HepG2 (cell line): ENCODE measurements at regions not wholly inside any gene's neighbourhood (a gene's known extent, or its start where the extent isn't known, plus 50 kb on each side); places are given as distances from the start of the nearest gene placed in this dataset.

ENCODE experiments used
- ATAC-seq: fragments of 200-7000 bp; cut with Tn5 transposase; 3 replicates; pipeline ENCODE4 v1.9.1; 2020; ENCODE audit warnings: mild to moderate bottlenecking, moderate library complexity
- BruUV-seq: library from RNA; stranded (reverse); fragments of 400-500 nt; replicated peaks from 2 replicates; lab custom pipeline; 2021; lab: Mats Ljungman, UMichigan
- CTCF ChIA-PET: fragments of 300-600 bp; formaldehyde crosslinking; extraction: SDS; loops from one replicate; lab custom pipeline; 2021; ENCODE audit warnings: low total read pairs, inconsistent platforms, low intra/inter-chr PET ratio; lab: Yijun Ruan, JAX
- POLR2A ChIA-PET: fragments of 350-600 bp; sonication (Branson Sonifier 250); formaldehyde crosslinking; loops from one replicate; lab custom pipeline; 2020; ENCODE audit warnings: antibody characterized with exemption, inconsistent platforms; lab: Yijun Ruan, JAX
- DNase-seq: peaks from one replicate; pipeline ENCODE4 v3.0.0-alpha.2; 2015; ENCODE audit warnings: low spot score
- FAIRE-seq: peaks from 3 replicates; lab custom pipeline; 2011; peaks lifted over from hg19 to GRCh38; lab: Jason Lieb, UNC
- H2AFZ ChIP-seq: one replicate; pipeline ENCODE4 v1.6.1; 2011; ENCODE audit warnings: low read length, inconsistent platforms
- H3K27ac ChIP-seq: fragments of 300-600 bp; 3 replicates; pipeline ENCODE4 v1.8.0; 2011; ENCODE audit warnings: mixed run types, mild to moderate bottlenecking, mixed read lengths, low read length, inconsistent platforms; ENCODE audit not compliant: insufficient read depth; ENCODE audit errors: extremely low read length
- H3K27me3 ChIP-seq, 2 experiments: fragments of 200-600 bp in 1 of 2; 2 replicates in 1 of 2; 3 replicates in 1 of 2; pipeline versions ENCODE4 v1.6.0 to v1.8.0; 2011; ENCODE audit warnings: low read length in 2 of 2, mild to moderate bottlenecking in 2 of 2, moderate library complexity in 2 of 2, inconsistent platforms in 1 of 2; ENCODE audit not compliant: insufficient read depth in 2 of 2, control insufficient read depth in 1 of 2
- H3K36me3 ChIP-seq, 2 experiments: fragments of 200-600 bp in 1 of 2; replicated peaks in 1 of 2; 2 replicates in 1 of 2; 3 replicates in 1 of 2; pipeline versions ENCODE4 v1.5.1 to v1.8.0; 2011; ENCODE audit warnings: low read length in 2 of 2, inconsistent platforms in 1 of 2; ENCODE audit not compliant: insufficient read depth in 2 of 2, control insufficient read depth in 1 of 2
- H3K4me1 ChIP-seq: 2 replicates; pipeline ENCODE4 v1.5.1; 2012; ENCODE audit warnings: low read length, inconsistent platforms; ENCODE audit not compliant: insufficient read depth
- H3K4me2 ChIP-seq: 2 replicates; pipeline ENCODE4 v1.6.0; 2011; ENCODE audit warnings: low read depth, low read length, inconsistent platforms
- H3K4me3 ChIP-seq, 3 experiments: fragments of 200-600 bp in 1 of 3; sonication (generic), shearing (Covaris generic) in 1 of 3; replicated peaks in 1 of 3; 2 replicates each; pipeline ENCODE4 v1.5.1; 2011 to 2016; ENCODE audit warnings: low read length in 3 of 3, inconsistent platforms in 2 of 3, low read depth in 2 of 3, mild to moderate bottlenecking in 2 of 3, control low read depth in 1 of 3, mixed read lengths in 1 of 3; ENCODE audit not compliant: insufficient read depth in 1 of 3
- H3K79me2 ChIP-seq: one replicate; pipeline ENCODE4 v1.6.1; 2011; ENCODE audit warnings: low read length, inconsistent platforms; ENCODE audit not compliant: insufficient read depth
- H3K9ac ChIP-seq: 2 replicates; pipeline ENCODE4 v1.6.0; 2011; ENCODE audit warnings: mild to moderate bottlenecking, low read depth, low read length, inconsistent platforms; ENCODE audit not compliant: insufficient read depth
- H3K9me3 ChIP-seq: 2 replicates; pipeline ENCODE4 v1.5.1; 2012; ENCODE audit warnings: mild to moderate bottlenecking, low read length
- H4K20me1 ChIP-seq: 2 replicates; pipeline ENCODE4 v1.6.0; 2011; ENCODE audit warnings: inconsistent platforms, mild to moderate bottlenecking, low read length, moderate library complexity; ENCODE audit not compliant: insufficient read depth
- BRCA1 ChIP-seq: sonication (generic); formaldehyde crosslinking; IDR thresholded peaks from 2 replicates; pipeline ENCODE4 v1.4.0; 2020; ENCODE audit warnings: missing genetic modification reagents
- HMGA1 ChIP-seq: sonication (generic); formaldehyde crosslinking; conservative IDR thresholded peaks from 2 replicates; pipeline ENCODE4 v1.4.0; 2020; ENCODE audit warnings: missing genetic modification reagents
- HNF4G ChIP-seq, 2 experiments: sonication (generic) in 1 of 2; formaldehyde crosslinking in 1 of 2; IDR thresholded peaks; 2 replicates each; pipeline versions ENCODE4 v1.4.0 to v1.6.1; 2011 to 2020; ENCODE audit warnings: borderline replicate concordance in 2 of 2, low read depth in 2 of 2, mild to moderate bottlenecking in 2 of 2, low read length in 1 of 2, missing genetic modification reagents in 1 of 2, moderate library complexity in 1 of 2
- ISX ChIP-seq: sonication (generic); formaldehyde crosslinking; conservative IDR thresholded peaks from 2 replicates; pipeline ENCODE4 v1.5.0; 2020; ENCODE audit warnings: missing genetic modification reagents
- KMT2A ChIP-seq: sonication (generic); formaldehyde crosslinking; IDR thresholded peaks from 2 replicates; pipeline ENCODE4 v1.4.0; 2020; ENCODE audit warnings: missing genetic modification reagents
- PCBP2 ChIP-seq: fragments of 200-400 bp; formaldehyde crosslinking; optimal IDR thresholded peaks from 2 replicates; pipeline ENCODE3; 2018; ENCODE audit warnings: low read length, low read depth; ENCODE audit not compliant: poor library complexity, severe bottlenecking
- SMC3 ChIP-seq: IDR thresholded peaks from 2 replicates; pipeline ENCODE4 v1.6.1; 2011; ENCODE audit warnings: low read length, improper control_type of control experiment
- SOX13 ChIP-seq, 3 experiments: fragments of 450-650 bp in 1 of 3; sonication (generic) in 1 of 3; formaldehyde crosslinking in 1 of 3; IDR thresholded peaks in 2 of 3; conservative IDR thresholded peaks in 1 of 3; 2 replicates each; pipeline versions ENCODE4 v1.5.0 to v1.6.1; 2016 to 2020; ENCODE audit warnings: antibody characterized with exemption in 1 of 3, mild to moderate bottlenecking in 1 of 3, missing compliant biosample characterization in 1 of 3, missing genetic modification reagents in 1 of 3, moderate library complexity in 1 of 3
- TRIM24 ChIP-seq: sonication (generic); formaldehyde crosslinking; IDR thresholded peaks from 2 replicates; pipeline ENCODE4 v1.8.0; 2022; ENCODE audit warnings: mild to moderate bottlenecking, missing genetic modification reagents
- ZFAT ChIP-seq: sonication (generic); formaldehyde crosslinking; conservative IDR thresholded peaks from 2 replicates; pipeline ENCODE4 v1.8.1; 2023; ENCODE audit warnings: missing genetic modification reagents, inconsistent platforms
- ZNF24 ChIP-seq: fragments of 450-650 bp; IDR thresholded peaks from 2 replicates; pipeline ENCODE4 v1.6.1; 2017; ENCODE audit warnings: antibody characterized with exemption, mild to moderate bottlenecking
- ZNF326 ChIP-seq: sonication (generic); formaldehyde crosslinking; IDR thresholded peaks from 2 replicates; pipeline ENCODE4 v1.4.0; 2020; ENCODE audit warnings: missing genetic modification reagents, borderline replicate concordance
- ZNF562 ChIP-seq: sonication (generic); formaldehyde crosslinking; IDR thresholded peaks from 2 replicates; pipeline ENCODE4 v1.8.0; 2022; ENCODE audit warnings: missing genetic modification reagents, borderline replicate concordance
- ZNF678 ChIP-seq: sonication (generic); formaldehyde crosslinking; IDR thresholded peaks from 2 replicates; pipeline ENCODE4 v1.4.0; 2020; ENCODE audit warnings: mild to moderate bottlenecking, missing genetic modification reagents
- ZNF878 ChIP-seq: sonication (generic); formaldehyde crosslinking; IDR thresholded peaks from 2 replicates; pipeline ENCODE4 v1.8.1; 2023; ENCODE audit warnings: mild to moderate bottlenecking, missing genetic modification reagents, moderate library complexity
- WGBS: methylation state at CpG from one replicate; pipeline ENCODE4 v1.1.6; 2017; ENCODE audit warnings: low lambda C conversion rate; 5-methylcytosine and 5-hydroxymethylcytosine counted together
- in situ Hi-C: cut with HindIII; loops from 2 replicates; pipeline ENCODE4 v1.10.0; 2017; ENCODE audit warnings: low pct_unique_long_range_greater_than_20kb; ENCODE audit not compliant: extremely low pct_ligation_motif_present
- intact Hi-C: fragments of 100-400 bp; cut with micrococcal nuclease; formaldehyde crosslinking; loops from one replicate; pipeline ENCODE4 v1.10.0; 2022; ENCODE audit not compliant: unreplicated experiment
- TF ChIP-seq, protein P1 (sequence below): IDR thresholded peaks from 2 replicates; pipeline ENCODE4 v1.6.1; 2016; ENCODE audit warnings: missing compliant biosample characterization, missing genetic modification reagents, borderline replicate concordance
- TF ChIP-seq, protein P2 (sequence below): sonication (generic); formaldehyde crosslinking; IDR thresholded peaks from 2 replicates; pipeline ENCODE4 v1.8.1; 2023; ENCODE audit warnings: mild to moderate bottlenecking, moderate library complexity, missing genetic modification reagents
- TF ChIP-seq, protein P3 (sequence below): sonication (generic); formaldehyde crosslinking; IDR thresholded peaks from 2 replicates; pipeline ENCODE4 v1.4.0; 2020; ENCODE audit warnings: missing genetic modification reagents

DNA sequence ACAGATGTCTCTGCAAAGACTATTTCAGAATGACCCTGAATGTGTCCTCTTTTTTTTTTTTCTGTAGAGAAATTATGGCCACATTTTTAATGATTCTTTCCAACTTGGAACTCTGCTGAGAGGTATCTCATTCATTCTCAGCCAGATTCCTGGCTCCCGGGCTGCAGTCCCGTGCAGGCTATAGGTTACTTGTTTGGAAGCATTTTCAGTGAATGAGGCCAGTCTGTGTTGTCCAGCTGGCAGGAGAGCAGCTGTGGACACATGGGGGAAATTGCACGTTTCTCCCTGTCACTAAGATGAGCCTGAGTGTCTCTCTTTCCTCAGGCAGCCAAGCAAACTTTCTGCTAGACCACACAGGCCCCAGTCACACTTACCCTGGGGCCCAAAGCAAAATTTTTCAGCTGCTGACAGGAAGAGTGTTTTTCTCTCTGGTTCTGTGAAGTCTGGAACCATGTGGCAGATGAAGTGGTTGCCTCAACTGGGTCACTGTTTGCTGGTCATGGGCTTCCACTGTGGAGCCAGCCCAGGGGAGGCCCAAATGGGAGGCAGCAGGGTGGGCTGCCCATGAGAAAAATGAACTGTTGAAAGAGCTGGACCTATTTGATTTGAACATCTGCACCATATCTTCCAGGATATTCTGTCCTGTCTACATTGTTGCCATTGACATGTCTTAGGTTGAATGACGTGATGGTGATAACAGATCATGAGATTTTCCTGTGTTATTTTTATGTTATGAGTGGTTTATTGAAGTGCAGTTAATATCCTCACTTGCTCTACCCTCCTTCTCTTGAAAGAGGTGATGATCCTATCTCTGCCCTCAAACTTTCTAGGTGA, 431.2 kb downstream of the LPIN1 start:
- H3K4me1 ChIP-seq = no peaks in the 10 kb centered on the region
- H3K9ac ChIP-seq = no peak overlapping the region
- H2AFZ ChIP-seq = no peak overlapping the region
- no peaks in the 10 kb centered on the region for H3K36me3 ChIP-seq
- ChIA-PET CTCF (no interaction called here), POLR2A (no interaction called here)
- ATAC-seq = no peak
- no TSS peak for BruUV-seq
- no peak overlapping the region for H3K27ac ChIP-seq
- 2% methylated on average over 4 of the region's 4 CpGs for WGBS
- TF ChIP-seq ZFAT (CRISPR knock-in tag) (no peak), SMC3 (no peak), KMT2A (CRISPR knock-in tag) (no peak), TRIM24 (CRISPR knock-in tag) (no peak), BRCA1 (CRISPR knock-in tag) (no peak), ZNF326 (CRISPR knock-in tag) (no peak), ZNF878 (no peak), ZNF24 (no peak), ZNF678 (no peak), SOX13 (IDR thresholded peaks at IDR 0.05) (no peak), SOX13 (CRISPR knock-in tag; conservative IDR thresholded peaks at IDR 0.05 in 1 of 2, IDR thresholded peaks at IDR 0.05 in 1 of 2) (no peak), ZNF562 (CRISPR knock-in tag) (no peak), PCBP2 (no peak), HNF4G (IDR thresholded peaks at IDR 0.05; ENCODE audit: borderline replicate concordance, low read depth, low read length) (no peak), HNF4G (CRISPR knock-in tag; IDR thresholded peaks at IDR 0.05; ENCODE audit: borderline replicate concordance, low read depth) (no peak), HMGA1 (CRISPR knock-in tag) (no peak), ISX (CRISPR knock-in tag) (no peak)
- TF ChIP-seq, protein P1, sequence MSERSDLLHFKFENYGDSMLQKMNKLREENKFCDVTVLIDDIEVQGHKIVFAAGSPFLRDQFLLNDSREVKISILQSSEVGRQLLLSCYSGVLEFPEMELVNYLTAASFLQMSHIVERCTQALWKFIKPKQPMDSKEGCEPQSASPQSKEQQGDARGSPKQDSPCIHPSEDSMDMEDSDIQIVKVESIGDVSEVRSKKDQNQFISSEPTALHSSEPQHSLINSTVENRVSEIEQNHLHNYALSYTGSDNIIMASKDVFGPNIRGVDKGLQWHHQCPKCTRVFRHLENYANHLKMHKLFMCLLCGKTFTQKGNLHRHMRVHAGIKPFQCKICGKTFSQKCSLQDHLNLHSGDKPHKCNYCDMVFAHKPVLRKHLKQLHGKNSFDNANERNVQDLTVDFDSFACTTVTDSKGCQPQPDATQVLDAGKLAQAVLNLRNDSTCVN (CRISPR knock-in tag) = no peak
- TF ChIP-seq, protein P2, sequence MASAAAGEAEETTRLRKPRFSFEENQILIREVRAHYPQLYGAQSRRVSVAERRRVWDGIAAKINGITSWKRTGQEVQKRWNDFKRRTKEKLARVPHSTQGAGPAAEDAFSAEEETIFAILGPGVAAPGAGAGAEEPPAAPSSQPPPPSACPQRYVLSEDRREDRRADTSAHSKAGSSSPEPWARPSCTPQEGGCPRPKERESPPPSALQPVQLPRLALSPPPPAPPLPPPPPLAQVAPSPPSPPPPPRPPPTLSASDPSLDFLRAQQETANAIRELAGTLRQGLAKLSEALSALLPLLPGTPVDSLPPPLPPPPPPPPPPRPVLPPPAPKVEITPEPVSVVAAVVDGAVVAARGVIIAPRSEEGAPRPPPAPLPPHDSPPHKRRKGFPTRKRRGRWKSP = no peak
- TF ChIP-seq, protein P3, sequence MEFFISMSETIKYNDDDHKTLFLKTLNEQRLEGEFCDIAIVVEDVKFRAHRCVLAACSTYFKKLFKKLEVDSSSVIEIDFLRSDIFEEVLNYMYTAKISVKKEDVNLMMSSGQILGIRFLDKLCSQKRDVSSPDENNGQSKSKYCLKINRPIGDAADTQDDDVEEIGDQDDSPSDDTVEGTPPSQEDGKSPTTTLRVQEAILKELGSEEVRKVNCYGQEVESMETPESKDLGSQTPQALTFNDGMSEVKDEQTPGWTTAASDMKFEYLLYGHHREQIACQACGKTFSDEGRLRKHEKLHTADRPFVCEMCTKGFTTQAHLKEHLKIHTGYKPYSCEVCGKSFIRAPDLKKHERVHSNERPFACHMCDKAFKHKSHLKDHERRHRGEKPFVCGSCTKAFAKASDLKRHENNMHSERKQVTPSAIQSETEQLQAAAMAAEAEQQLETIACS (CRISPR knock-in tag) = no peak
- H3K79me2 ChIP-seq = no peaks in the 10 kb centered on the region
- H3K4me3 ChIP-seq = no peak overlapping the region
- H3K27me3 ChIP-seq = no peaks in the 10 kb centered on the region
- no peaks in the 10 kb centered on the region for H3K9me3 ChIP-seq
- intact Hi-C loops = no loop called here
- no peak for FAIRE-seq
- DNase-seq = no peak
- no peak overlapping the region for H3K4me2 ChIP-seq
- in situ Hi-C loops = no loop called here
- H4K20me1 ChIP-seq = no peaks in the 10 kb centered on the region
